GDM1 (cell line): ENCODE measurements at regions not wholly inside any gene's neighbourhood (a gene's known extent, or its start where the extent isn't known, plus 50 kb on each side); places are given as distances from the start of the nearest gene placed in this dataset.
A peak's percentile ranks its signal among the peaks of the same experiment; 100 is the strongest.

Experiments used
- DNase-seq: peaks from one replicate; lab custom pipeline; 2025; lab: John Stamatoyannopoulos, UW

DNA sequence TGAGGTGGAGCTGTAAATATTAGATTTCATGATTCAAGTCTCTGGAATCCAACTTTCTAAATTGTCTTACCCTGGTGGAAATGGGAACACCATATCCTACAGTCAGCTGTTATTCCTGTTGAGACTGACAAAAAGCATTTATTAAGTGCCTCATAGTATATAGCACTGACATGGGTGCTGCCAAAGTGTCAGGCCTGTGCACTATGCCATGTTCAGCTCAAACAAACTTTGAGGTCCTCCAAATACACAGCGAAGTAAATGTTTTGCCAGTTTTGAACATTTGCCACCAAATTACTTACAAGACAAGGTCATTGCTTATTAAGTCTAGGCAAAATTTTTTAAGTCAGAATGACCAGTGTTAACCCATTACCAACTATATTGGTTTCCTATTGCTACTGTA lies 162.9 kb upstream of the SLC25A13 start:
- DNase-seq = no peak

DNA sequence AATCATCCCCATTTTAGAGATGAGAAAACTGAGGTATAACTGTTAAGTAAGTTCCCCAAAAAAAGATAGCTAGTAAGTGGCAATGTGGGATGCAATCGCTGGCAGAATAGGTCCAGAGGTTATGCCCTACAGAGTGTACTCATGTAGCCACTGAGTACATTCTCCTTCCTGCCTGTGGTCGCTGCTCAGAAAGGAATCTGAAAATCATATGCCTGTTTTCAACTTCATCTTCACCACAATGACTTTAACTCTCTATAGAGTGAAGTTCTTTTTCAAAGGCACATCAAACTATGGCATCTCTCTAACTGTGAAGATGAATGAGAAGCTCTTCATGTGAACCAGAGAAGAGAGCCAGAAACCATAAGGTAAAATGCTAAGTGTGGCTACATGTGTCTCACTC lies 162.2 kb upstream of the SLC25A13 start:
- DNase-seq = no peak

DNA sequence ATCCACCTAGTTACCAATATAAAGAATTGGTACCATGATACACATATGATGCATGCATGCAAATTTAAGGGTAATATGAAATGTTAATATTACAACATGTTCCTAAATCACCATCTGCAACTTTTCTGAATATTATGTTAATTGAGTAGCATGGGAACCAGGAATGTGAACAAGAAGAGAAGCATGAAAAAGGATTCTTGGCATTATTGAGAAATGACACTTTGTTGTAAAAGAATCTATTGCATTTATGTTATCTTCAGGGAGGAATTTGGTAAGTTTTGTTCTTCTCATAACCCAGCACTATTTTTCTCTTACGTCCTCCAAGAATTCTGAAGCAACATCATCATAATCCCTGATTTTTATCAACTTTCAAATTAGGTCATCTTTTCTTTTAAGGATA lies 159.9 kb upstream of the SLC25A13 start:
- DNase-seq = no peak

DNA sequence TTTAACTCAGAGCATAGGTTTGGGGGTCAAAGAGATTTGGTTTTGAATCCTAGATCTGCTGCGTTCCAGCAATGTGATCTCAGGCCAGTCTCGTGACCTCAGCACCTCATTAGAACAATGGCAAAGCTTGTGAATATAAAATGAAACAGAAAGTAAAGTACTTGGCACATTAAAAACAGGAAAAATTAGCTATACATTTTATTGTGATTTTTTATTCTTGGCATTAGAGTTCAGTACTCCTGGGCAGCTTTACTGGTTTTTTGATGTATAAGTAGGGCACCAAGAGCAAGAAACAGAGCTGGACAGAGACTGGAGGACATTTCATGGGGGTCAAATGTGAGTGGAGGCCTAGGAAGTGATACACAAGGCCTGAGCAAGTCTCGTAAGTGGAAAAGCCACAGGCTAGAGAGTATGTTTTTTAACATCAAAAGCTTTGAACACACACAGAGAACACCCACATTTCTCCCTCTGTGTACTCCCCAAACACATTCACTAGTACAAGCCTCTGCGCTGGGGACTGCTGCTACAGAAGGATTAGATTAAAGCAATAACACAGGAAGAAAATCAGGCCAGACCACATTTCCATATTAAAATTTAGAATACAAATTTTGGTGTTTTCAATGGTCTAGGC lies 157.2 kb upstream of the SLC25A13 start:
- no peak for DNase-seq

DNA sequence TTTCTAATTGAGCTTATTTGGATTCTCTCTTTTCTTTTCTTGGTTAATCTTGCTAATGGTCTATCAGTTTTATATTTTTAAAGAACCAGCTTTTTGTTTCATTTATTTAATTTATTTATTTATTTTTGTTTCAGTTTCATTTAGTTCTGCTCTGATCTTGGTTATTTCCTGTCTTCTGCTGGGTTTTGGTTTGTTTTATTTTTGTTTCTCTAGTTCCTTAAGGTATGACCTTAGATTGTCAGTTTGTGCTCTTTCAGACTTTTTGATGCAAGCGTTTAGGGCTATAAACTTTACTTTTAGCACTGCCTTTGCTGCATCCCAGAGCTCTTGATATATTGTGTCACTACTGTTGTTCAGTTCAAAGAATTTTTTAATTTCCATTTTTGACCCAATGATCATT lies 149.7 kb upstream of the SLC25A13 start:
- DNase-seq = no peak

DNA sequence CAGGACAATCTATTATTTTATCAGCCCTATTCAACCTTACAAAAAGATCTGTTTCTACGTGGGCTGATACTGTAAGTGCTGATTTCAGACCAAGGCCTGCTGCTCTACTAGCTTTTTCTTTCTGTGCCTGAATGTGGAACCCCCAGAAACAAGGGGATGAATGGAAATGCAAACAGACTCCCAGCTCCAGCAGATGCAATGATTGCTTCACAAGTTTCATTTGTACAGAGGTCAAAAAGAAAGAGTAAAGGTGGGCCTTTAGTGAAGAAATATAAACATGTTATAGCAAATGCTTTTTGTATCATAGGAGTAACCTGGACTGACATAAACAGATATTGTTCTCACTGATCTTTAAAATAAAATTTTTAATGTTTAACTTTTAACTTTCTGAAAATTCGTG lies 130.2 kb upstream of the SLC25A13 start:
- no peak for DNase-seq

DNA sequence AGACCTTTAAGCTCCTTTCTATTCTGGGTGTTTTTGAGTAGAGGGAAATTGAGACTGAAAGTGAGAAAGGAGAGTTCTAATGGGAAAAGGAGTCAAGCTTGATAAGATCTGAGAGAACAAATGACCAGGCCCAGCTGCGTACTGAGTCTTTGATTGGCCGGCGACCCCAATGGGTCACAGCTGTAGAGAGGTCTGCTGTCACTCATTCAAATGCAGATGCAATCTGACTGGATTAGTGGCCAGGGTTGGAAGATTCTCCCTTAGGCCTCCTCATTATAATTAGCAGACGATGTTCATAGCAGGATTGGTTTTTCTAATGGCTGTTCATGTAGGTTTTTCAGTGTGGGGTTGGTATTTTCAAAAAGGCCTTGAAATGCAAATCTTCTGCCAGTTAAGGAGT lies 127.2 kb upstream of the SLC25A13 start:
- DNase-seq = no peak

DNA sequence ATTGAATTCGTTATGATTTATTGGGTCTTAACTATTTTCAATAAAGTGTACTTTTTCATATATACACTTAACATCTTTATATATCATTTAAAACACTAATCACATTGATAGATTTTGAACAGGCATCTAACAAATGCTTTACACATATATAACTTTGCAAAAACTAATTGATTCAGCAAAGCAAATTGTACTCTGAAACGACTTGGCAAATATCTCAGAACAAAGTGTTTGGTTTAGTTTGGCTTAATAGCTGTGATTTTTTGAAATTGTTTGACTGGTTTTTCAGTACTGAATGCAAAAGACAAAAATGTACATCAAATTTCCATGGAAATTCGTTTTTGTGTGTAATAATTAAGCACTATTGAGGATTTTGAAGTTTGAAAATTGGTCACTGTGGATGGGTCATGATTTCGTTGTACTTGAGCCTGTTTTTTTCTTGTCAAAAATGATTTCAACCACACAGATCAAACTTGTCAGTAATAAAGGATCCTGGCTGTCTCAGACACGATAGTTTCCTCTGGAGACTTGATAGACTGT lies 125.3 kb upstream of the SLC25A13 start:
- DNase-seq = no peak

DNA sequence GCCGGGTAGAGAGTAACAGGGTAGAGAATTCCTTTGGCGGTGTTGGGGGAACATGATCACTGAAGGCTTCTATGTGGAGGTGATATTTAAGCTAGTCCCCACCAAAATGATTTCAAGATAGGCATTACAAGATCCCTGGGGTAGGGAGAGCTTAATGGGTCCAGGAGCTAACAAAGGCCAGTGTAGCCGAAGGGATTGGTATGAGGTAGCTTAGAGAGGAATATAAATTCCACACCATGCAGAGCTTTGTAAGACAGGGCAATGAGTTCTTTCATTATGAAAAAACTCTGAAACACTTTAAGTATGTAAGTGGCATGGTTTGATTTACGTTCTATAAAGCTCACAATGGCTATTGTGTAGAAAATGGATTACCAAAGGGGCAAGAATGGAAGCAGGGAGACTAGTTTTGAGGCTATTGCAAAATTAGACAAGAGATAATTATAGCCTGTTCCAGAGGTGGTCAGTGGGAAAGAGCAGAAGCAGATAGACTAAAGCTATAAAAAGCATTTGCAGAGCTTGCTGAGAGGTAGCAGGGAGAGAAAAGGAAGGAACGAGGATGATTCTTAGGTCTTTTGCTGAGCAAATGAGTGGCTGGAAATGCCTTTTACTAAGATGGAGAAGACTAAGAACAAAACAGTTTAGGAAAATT lies 119.7 kb upstream of the SLC25A13 start:
- DNase-seq = no peak

DNA sequence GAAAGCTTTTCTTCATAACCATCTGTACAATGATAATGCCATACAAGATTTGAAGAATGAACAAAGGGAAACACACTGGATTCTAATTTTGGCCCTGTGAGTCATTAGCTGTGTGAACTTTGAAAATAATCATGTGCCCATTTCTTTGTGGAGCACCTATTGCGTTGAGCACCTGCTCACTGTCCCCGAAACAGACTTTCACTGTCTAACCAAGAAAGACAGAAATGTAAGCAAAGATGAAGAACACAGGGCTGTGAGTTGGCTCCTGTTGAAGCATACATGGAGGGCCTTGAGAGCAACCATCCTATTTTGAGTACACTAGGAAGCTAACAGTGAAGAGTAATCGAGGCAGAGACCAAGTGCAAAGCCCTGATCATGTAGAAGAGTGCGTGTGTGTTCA lies 118.4 kb upstream of the SLC25A13 start:
- DNase-seq = no peak

DNA sequence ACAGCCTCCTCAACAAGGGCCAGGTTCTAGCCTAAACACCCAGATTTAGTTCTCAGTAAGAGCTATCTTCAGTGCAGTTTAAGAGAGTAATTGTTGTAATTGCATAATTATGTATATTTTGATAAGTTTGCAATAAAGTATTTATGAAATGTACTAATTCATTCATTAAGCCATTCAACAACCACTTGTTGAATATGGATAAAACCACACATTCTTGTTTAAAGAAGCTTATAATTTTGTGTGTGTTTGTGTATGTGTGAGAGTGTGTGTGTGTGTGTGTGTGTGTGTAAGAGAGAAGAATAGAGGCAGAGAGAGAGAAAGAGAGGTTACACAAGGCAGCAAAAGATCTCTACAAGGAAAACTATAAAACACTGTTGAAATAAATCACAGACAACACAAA lies 115.0 kb upstream of the SLC25A13 start:
- DNase-seq = no peak

DNA sequence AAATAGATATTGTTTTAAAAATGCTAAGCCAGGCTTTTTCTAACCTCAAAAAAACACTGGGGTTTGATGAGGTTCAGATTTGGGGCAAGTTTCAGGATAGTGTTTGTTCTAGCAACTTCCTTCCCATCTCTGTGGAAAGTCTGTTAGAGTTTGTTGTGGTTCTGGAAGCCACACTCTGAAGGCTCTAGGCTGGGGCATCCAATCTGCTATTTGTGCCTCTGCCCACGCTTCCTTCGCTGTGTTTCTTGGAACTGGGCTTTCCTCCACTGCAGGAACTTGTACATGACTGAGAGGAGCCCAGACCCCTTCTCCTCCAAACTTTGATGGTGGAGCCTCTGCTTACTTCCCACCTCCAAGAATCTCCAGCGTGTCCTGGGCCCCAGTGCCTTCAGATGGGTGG lies 108.5 kb upstream of the SLC25A13 start:
- DNase-seq = no peak

DNA sequence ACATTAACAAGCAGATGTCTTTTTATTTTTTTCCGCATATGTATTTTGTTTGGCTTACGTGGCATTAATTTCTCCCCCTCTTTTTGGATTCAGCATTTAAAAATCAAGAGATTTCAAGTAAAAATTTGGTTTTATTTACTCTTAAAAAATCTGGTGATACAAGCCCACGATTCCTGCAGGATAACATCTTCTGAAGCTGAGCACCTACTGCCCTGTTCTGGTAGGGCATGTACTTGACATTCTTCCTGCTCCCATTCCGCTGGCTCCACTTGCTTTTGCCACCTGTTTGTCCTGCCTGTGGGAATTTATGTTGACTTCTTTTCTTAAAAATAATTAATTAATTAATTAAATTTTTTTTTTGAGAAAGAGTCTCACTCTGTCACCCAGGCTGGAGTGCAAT lies 105.2 kb upstream of the SLC25A13 start:
- no peak for DNase-seq

DNA sequence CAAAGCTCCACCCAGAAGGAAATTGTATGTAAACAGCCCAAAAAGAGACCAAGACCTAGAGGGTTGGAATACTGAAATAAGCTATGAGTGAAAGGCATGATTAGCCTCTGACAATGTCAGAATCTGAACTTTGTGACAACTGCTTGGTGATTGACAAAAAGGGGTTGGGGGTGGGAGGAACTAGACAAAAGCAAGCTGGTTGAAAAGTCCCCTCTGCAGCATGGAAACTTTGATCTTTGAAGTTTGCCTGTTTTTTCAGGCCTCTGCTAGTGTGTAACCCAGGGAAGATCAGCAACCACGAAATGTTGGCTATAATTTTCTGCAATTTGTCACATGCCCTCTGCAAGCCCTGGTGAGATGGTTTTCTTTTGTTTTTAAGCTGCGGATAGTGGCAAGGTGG lies 104.8 kb upstream of the SLC25A13 start:
- DNase-seq = no peak

DNA sequence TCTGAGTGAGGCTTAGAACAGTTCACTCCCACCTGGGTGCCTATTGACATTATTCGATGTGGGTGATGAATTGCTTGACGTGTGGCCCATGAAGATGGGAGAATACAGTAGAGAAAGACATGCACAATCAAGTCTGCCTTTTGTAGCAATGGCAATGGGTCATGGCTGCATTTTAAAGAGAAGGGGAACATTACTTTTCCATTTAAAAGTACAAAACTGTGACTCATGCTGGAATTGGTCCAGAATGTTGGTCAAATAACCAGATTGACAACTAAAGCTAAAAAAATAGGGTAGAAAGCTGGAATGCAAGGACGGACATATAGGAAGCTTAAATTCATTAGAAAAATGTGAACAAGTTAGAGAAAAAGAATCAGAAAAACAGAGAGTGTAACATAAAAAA lies 104.1 kb upstream of the SLC25A13 start:
- no peak for DNase-seq

DNA sequence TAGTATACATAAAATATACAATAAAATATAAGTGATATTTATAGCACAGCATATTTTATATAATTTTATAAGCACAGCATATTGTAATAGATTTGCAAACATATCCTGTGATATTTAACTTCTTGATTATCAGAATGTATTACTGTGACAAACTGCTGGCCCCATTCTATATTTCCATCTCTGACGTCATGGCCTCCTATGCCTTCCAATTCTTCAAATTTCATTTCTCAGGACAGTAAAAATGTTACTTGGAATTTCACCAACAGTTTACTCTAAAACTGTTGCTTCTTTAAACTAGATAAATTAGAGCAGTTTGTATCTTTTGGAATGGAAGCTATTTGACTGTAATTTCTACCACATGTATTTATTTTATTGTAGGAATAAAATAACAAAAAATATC lies 102.5 kb upstream of the SLC25A13 start:
- no peak for DNase-seq

DNA sequence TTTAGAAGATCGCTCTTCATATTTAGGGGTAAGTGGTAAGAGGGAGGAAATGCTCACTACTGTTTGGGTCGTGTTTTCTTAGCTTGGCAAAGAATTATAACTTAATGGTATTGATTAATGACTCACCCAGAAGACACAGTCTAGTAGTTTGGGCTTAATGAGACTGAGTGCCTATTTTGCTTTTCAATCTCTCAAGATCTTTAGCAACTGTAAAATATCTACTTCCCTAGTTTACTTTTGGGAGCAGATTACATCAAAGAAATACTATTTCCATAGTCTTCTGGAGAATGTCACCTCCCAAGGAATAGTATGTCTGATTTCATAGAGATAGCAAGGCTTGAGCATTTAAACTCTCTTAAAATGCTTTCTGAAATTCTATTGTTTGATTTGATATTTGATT lies 100.5 kb upstream of the SLC25A13 start:
- DNase-seq = no peak

DNA sequence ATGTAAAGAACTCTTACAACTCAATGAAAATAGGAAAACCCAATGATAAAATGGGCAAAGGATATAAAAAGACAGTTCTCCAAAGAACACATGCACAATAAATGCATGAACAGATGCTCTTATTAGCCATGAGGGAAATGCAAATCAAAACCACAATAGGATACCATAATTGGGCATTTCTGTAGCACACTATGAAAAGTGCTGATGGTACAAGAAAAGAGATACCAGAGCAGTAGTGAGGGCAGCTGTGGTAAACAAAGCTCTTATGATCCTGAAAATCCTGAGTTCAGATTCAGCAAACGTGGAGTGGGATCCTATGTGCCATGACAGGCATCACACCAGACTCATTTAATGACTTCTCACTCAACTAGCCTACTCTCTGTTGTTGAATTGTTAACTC lies 96.7 kb upstream of the SLC25A13 start:
- no peak for DNase-seq

DNA sequence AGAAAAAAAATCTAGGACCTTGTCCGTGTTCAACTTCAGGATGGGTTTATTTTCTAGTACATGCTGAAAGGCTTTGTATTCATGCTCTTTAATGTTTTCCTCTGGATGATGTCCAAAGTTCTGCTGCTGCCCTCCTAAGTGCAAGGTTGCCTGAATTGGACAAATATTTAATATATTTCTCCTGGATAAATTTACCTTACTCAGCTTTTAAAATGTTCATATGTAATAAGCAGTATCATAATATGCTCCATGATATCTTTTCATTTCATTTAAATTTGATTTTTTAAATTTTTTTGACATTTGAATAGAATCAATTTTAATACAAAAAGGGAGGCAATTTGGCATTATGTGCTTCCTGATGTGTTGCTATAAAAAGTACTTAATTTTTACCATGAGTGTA lies 95.9 kb upstream of the SLC25A13 start:
- no peak for DNase-seq

DNA sequence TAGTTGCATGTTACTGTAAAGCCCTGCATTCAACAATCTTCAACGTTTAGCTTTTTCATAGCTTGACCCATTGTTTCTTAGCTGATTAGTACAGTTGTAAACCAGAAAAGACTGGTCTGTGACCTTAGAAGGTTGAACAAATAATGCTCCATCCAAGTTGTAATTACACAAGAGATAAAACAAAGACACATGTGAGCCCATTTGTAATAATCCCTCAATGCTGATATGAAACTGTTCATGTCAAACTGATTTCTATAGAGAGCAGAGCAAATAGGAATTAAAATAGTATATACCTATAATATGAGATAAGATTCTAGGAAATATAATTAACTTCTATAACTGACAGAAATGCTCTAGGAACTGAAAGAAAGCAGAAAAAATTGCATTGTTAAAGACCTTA lies 94.7 kb upstream of the SLC25A13 start:
- no peak for DNase-seq

DNA sequence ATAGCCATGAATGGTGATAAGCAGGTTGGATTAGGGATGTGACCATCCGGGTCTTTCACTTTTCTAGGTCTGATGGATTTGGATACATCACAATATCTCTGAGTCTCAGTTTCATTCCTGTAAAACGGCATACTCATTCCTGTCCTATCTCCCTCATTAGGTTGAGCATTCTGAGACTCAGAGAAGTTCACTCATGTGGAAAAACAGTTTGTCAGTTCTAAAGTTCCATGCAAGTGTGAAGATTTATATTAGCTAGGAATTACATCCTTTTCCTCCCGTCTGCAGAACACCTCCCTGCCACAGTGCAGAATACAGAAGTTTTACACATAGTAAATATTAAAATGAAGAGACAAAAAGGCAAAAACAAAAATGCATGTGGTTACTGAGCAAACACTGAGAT lies 94.2 kb upstream of the SLC25A13 start:
- DNase-seq = no peak

DNA sequence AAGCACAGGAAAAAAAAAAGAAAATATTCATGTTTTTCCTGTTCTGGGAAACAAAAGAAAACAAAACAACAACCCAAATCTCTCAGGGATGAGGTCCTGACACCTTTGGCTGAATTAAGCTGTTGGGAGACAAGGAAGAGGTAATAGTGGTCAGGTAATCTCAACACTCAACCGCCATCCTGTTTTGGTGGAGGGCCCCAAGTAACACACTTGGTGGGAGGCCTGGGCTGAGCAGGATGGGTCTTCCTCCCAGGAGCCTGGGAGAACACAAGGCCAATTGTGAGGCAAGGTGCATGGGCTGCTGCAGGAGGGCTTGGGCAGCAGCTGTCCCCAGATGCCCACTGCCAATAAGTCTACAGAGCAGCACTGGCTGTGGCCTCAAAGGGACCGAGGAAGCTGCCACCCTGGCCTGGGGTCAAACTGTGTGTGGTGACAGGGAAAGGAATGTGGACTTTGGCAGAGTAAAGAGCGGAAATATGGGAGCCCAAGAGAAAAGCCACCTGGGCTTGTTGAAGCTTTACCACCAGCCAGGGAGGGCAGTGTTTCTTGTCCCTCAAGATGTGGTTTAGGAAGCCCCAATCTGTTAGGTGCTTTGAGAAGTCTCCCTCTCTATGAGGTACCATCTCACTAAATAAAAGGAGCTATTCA lies 93.5 kb upstream of the SLC25A13 start:
- no peak for DNase-seq

DNA sequence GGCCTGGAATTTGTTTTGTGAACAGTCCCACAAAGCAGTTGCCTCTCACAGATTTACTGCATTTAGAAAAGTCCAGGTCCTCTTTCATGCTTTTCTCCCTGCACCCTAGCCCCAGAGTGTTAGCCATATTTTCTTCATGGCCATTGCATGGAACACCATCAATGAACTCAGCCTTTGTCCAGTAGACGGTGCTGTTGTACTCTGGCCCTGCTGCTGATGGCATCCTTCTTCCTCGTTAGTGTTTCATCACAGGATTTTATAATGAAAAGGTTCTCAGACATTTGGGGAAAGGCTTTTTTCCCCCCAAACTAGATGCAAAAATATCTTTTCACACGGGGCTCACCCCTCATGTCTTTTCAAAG lies 93.0 kb upstream of the SLC25A13 start:
- peak; percentile 3 for DNase-seq
